ENCODE measurements at regions not wholly inside any gene's neighbourhood (a gene's known extent, or its start where the extent isn't known, plus 50 kb on each side); places are given as distances from the start of the nearest gene placed in this dataset.

DNA sequence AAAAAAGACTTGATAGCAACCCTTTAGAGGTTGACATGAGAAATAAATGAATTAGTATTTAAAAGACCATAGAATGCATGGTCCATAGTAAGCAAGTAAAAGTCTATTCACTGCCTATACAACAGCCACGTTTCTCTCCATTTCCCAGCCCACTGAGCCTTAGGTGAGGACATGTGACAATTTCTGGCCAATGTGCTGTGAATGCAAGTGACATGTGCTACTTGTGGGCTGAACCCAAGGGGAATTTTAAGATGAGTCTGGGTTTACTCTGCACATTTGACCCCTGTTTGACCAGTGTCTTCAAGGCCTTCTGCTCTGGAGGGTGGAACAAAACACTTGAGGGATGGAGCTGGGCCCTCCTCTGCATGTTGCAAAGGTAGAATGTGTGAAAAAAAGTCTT, 384.4 kb upstream of the KLF6 start:
- Histone ChIP-seq H4K5ac (ENCODE audit: insufficient read length, low read depth, low read length) (no peak overlapping the region), H3T11ph (ENCODE audit: low read length) (no peak overlapping the region), H3K23ac (ENCODE audit: insufficient read length, low read depth, low read length) (no peak overlapping the region), H3K14ac (ENCODE audit: insufficient read depth, low read length) (no peak overlapping the region), H3K9me3 (ENCODE audit: control insufficient read depth, low read depth, low read length) (no peaks in the 10 kb centered on the region), H2BK20ac (ENCODE audit: low read depth, low read length, poor library complexity, severe bottlenecking) (no peak overlapping the region), H4K20me1 (ENCODE audit: control insufficient read depth, insufficient read depth, insufficient read length) (peaks cover 4% of the 10 kb centered on the region), H3K4ac (ENCODE audit: low read depth, low read length) (no peak overlapping the region), H3K23me2 (ENCODE audit: insufficient read length, low read depth, low read length, poor library complexity, severe bottlenecking) (no peaks in the 10 kb centered on the region), H3K79me1 (ENCODE audit: insufficient read depth, low read depth, low read length, poor library complexity, severe bottlenecking) (no peaks in the 10 kb centered on the region), H2BK15ac (ENCODE audit: low read depth, low read length) (no peak overlapping the region), H3K4me1 (ENCODE audit: insufficient read depth, low read length) (no peaks in the 10 kb centered on the region), H3K9ac (ENCODE audit: extremely low read depth, insufficient read length, low read length) (no peak overlapping the region), H2BK5ac (ENCODE audit: insufficient read length, low read length) (no peak overlapping the region), H2BK120ac (ENCODE audit: low read depth, low read length, poor library complexity, severe bottlenecking) (no peak overlapping the region), H3K79me2 (ENCODE audit: insufficient read depth, low read length) (no peaks in the 10 kb centered on the region), H4K91ac (ENCODE audit: insufficient read length, low read depth, low read length) (no peak overlapping the region), H2AFZ (ENCODE audit: low read length) (no peak overlapping the region), H3K4me2 (ENCODE audit: insufficient read depth, insufficient read length, low read length) (no peak overlapping the region), H2AK5ac (ENCODE audit: insufficient read length, low read length) (no peak overlapping the region), H3K56ac (ENCODE audit: insufficient read length, low read depth, low read length) (no peak overlapping the region), H4K8ac (replicated peaks; ENCODE audit: insufficient read length, low read depth, low read length) (no peak overlapping the region), H2BK12ac (ENCODE audit: insufficient read length, low read depth, low read length) (no peak overlapping the region), H3K27me3 (ENCODE audit: insufficient read depth, low read length) (no peaks in the 10 kb centered on the region), H3K27ac (ENCODE audit: insufficient read length, low read depth, low read length) (no peak overlapping the region), H3K18ac (ENCODE audit: insufficient read length, low read depth, low read length) (no peak overlapping the region)
- no peak for DNase-seq
- H3K4me3 Mint-ChIP-seq = no peak overlapping the region
- H3K27me3 Mint-ChIP-seq (ENCODE audit: low read depth) = no peaks in the 10 kb centered on the region; the same call in 1 of the 2 replicates
- H3K4me1 Mint-ChIP-seq = peaks cover 10 to 11% of the 10 kb centered on the region in 2 experiments
- no peak overlapping the region for H3K27ac Mint-ChIP-seq
- peaks cover 7 to 11% of the 10 kb centered on the region in 2 experiments; a peak in 3 of 5 replicates for H3K9me3 Mint-ChIP-seq
- TF ChIP-seq, protein P1, sequence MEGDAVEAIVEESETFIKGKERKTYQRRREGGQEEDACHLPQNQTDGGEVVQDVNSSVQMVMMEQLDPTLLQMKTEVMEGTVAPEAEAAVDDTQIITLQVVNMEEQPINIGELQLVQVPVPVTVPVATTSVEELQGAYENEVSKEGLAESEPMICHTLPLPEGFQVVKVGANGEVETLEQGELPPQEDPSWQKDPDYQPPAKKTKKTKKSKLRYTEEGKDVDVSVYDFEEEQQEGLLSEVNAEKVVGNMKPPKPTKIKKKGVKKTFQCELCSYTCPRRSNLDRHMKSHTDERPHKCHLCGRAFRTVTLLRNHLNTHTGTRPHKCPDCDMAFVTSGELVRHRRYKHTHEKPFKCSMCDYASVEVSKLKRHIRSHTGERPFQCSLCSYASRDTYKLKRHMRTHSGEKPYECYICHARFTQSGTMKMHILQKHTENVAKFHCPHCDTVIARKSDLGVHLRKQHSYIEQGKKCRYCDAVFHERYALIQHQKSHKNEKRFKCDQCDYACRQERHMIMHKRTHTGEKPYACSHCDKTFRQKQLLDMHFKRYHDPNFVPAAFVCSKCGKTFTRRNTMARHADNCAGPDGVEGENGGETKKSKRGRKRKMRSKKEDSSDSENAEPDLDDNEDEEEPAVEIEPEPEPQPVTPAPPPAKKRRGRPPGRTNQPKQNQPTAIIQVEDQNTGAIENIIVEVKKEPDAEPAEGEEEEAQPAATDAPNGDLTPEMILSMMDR (conservative IDR thresholded peaks at IDR 0.05) = no peak
- no CpG with 5 or more reads among the region's 1 CpG for WGBS (ENCODE audit: extremely low coverage, insufficient read length, low lambda C conversion rate)
- peaks cover 0 to 16% (median 0%) of the 10 kb centered on the region in 3 experiments; a peak in 3 of 7 replicates for H3K36me3 Mint-ChIP-seq (ENCODE audit: insufficient read depth in 1 of 3, low read depth in 3 of 3)
